ENCODE measurements at regions not wholly inside any gene's neighbourhood (a gene's known extent, or its start where the extent isn't known, plus 50 kb on each side); places are given as distances from the start of the nearest gene placed in this dataset.

DNA sequence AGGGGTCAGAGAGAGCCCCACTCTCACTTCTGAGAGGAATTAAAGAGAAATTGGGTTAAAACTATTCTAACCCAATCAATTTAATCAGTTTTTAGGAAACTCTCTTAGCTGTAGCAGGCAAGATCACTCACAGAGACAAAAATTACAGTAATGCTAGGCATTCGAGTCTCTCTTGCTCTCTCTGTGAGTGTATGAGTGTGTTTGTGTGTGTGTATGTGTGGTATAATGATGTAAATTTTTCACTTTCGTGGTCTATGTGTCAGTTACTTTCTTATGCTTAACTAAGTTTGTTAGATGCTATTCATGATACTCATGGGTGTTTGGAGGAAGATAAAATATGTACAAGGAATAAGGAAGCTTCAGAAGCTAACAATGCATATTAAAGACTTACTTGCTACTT, 131.3 kb downstream of the FASLG start:
- intact Hi-C loops (cut with micrococcal nuclease), result no loop called here
- H3K9ac ChIP-seq (ENCODE audit: low read length), result no peak overlapping the region
- POLR2A ChIA-PET, result no interaction called here
- no peaks in the 10 kb centered on the region for H3K27me3 ChIP-seq (ENCODE audit: insufficient read depth, low read length)
- RAD21 ChIA-PET (ENCODE audit: low non-redundant PET in 1 of 2, low total read pairs in 2 of 2, uncharacterized antibody in 2 of 2, unreplicated experiment in 2 of 2), result no interaction called here
- H3K27ac ChIP-seq (ENCODE audit: low read depth, low read length), result no peak overlapping the region
- H3K4me3 ChIP-seq (replicated peaks in 1 of 2; ENCODE audit: low read depth in 1 of 2, low read length in 2 of 2), result no peak overlapping the region
- DNase-seq (ENCODE audit: low read depth, low spot score), result no peak
- no peak overlapping the region for H3K4me2 ChIP-seq (ENCODE audit: low read length)
- H2AFZ ChIP-seq (ENCODE audit: low read depth, low read length, poor library complexity, severe bottlenecking), result no peak overlapping the region
- no TSS peak for BruUV-seq (replicated peaks)
- H3K9me2 ChIP-seq (ENCODE audit: insufficient read depth), result no peaks in the 10 kb centered on the region
- no peaks in the 10 kb centered on the region for H4K20me1 ChIP-seq (ENCODE audit: insufficient read depth)
- ATAC-seq, result no peak
- H3K9me3 ChIP-seq (ENCODE audit: control insufficient read depth in 1 of 2, insufficient read depth in 1 of 2, low read depth in 1 of 2, low read length in 2 of 2), result no peaks in the 10 kb centered on the region
- no peaks in the 10 kb centered on the region for H3K79me2 ChIP-seq (ENCODE audit: insufficient read depth, low read length)
- H3K4me1 ChIP-seq (ENCODE audit: control insufficient read depth in 1 of 2, insufficient read depth in 2 of 2, low read length in 2 of 2), result no peaks in the 10 kb centered on the region
- CTCF ChIA-PET, result no interaction called here
- H3K36me3 ChIP-seq (ENCODE audit: control insufficient read depth in 1 of 2, insufficient read depth in 2 of 2, low read length in 2 of 2), result no peaks in the 10 kb centered on the region
- TF ChIP-seq EZH2 (IDR thresholded peaks at IDR 0.05), result no peak
- TF ChIP-seq SP1 (IDR thresholded peaks at IDR 0.05; ENCODE audit: low read depth), result no peak
- TF ChIP-seq ZFX (IDR thresholded peaks at IDR 0.05), result no peak
- TF ChIP-seq CEBPB (IDR thresholded peaks at IDR 0.05; ENCODE audit: low read depth), result no peak
- no peak for TF ChIP-seq RAD21 (IDR thresholded peaks at IDR 0.05; ENCODE audit: low read depth)
- no peak for TF ChIP-seq SRF (IDR thresholded peaks at IDR 0.05; ENCODE audit: low read depth)
- no peak for TF ChIP-seq POLR2AphosphoS5 (IDR thresholded peaks at IDR 0.05; ENCODE audit: low read depth, low read length)
- TF ChIP-seq, protein P1, sequence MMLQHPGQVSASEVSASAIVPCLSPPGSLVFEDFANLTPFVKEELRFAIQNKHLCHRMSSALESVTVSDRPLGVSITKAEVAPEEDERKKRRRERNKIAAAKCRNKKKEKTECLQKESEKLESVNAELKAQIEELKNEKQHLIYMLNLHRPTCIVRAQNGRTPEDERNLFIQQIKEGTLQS (IDR thresholded peaks at IDR 0.05), result no peak
- no peak for TF ChIP-seq ELF1 (IDR thresholded peaks at IDR 0.05; ENCODE audit: borderline replicate concordance, low read depth)
- TF ChIP-seq TCF7L2 (IDR thresholded peaks at IDR 0.05; ENCODE audit: borderline replicate concordance, extremely low read depth, insufficient read depth, insufficient read length), result no peak
- TF ChIP-seq, protein P2, sequence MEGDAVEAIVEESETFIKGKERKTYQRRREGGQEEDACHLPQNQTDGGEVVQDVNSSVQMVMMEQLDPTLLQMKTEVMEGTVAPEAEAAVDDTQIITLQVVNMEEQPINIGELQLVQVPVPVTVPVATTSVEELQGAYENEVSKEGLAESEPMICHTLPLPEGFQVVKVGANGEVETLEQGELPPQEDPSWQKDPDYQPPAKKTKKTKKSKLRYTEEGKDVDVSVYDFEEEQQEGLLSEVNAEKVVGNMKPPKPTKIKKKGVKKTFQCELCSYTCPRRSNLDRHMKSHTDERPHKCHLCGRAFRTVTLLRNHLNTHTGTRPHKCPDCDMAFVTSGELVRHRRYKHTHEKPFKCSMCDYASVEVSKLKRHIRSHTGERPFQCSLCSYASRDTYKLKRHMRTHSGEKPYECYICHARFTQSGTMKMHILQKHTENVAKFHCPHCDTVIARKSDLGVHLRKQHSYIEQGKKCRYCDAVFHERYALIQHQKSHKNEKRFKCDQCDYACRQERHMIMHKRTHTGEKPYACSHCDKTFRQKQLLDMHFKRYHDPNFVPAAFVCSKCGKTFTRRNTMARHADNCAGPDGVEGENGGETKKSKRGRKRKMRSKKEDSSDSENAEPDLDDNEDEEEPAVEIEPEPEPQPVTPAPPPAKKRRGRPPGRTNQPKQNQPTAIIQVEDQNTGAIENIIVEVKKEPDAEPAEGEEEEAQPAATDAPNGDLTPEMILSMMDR (IDR thresholded peaks at IDR 0.05 in 2 of 3, conservative IDR thresholded peaks at IDR 0.05 in 1 of 3; ENCODE audit: borderline replicate concordance in 1 of 3, insufficient read depth in 1 of 3, low read depth in 2 of 3, low read length in 2 of 3), result no peak
- TF ChIP-seq ZNF274 (IDR thresholded peaks at IDR 0.05; ENCODE audit: low read depth, low read length), result no peak
- TF ChIP-seq EZH2phosphoT487 (IDR thresholded peaks at IDR 0.05; ENCODE audit: borderline replicate concordance), result no peak
- TF ChIP-seq, protein P3, sequence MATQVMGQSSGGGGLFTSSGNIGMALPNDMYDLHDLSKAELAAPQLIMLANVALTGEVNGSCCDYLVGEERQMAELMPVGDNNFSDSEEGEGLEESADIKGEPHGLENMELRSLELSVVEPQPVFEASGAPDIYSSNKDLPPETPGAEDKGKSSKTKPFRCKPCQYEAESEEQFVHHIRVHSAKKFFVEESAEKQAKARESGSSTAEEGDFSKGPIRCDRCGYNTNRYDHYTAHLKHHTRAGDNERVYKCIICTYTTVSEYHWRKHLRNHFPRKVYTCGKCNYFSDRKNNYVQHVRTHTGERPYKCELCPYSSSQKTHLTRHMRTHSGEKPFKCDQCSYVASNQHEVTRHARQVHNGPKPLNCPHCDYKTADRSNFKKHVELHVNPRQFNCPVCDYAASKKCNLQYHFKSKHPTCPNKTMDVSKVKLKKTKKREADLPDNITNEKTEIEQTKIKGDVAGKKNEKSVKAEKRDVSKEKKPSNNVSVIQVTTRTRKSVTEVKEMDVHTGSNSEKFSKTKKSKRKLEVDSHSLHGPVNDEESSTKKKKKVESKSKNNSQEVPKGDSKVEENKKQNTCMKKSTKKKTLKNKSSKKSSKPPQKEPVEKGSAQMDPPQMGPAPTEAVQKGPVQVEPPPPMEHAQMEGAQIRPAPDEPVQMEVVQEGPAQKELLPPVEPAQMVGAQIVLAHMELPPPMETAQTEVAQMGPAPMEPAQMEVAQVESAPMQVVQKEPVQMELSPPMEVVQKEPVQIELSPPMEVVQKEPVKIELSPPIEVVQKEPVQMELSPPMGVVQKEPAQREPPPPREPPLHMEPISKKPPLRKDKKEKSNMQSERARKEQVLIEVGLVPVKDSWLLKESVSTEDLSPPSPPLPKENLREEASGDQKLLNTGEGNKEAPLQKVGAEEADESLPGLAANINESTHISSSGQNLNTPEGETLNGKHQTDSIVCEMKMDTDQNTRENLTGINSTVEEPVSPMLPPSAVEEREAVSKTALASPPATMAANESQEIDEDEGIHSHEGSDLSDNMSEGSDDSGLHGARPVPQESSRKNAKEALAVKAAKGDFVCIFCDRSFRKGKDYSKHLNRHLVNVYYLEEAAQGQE (IDR thresholded peaks at IDR 0.05; ENCODE audit: low read depth), result no peak
- TF ChIP-seq CBX3 (IDR thresholded peaks at IDR 0.05; ENCODE audit: low read depth), result no peak
- no peak for TF ChIP-seq JUND (IDR thresholded peaks at IDR 0.05)
- TF ChIP-seq YY1 (IDR thresholded peaks at IDR 0.05; ENCODE audit: extremely low read depth, insufficient replicate concordance, low read depth, low read length), result no peak
